ACHN (cell line): ENCODE measurements at regions not wholly inside any gene's neighbourhood (a gene's known extent, or its start where the extent isn't known, plus 50 kb on each side); places are given as distances from the start of the nearest gene placed in this dataset.
"Not testable (repeated sequence)": the region's sequence is repeated elsewhere in the genome, so short reads cannot be mapped to it uniquely, and the experiment has no call there.

Experiments used
- DNase-seq: peaks from one replicate; pipeline ENCODE4 v3.0.0-alpha.2; 2015
- in situ Hi-C: cut with HindIII; loops from 2 replicates; pipeline ENCODE4 v1.10.0; 2017; ENCODE audit warnings: low sequenced_read_pairs, low pct_ligation_motif_present, low pct_unique_long_range_greater_than_20kb

DNA sequence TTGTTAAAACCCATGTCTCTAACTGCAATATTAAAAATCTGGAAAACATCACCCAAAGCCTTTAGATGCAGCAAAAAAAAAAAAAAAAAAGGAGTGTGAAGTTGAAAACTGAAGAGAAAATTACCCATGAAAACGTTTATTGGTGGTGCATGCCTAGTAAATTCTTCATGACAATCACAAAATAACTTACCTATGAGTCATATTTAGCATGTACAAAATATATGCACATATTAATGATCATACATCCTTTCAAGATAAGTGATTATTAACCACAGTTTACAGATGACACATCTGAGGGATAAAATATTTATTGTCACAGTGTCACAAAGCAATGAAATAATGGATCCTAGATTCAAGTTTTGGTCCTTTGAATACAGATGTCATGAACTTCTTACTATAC lies 505.2 kb upstream of the NR5A2 start:
- in situ Hi-C loops = no loop called here
- peak; percentile 18 for DNase-seq

DNA sequence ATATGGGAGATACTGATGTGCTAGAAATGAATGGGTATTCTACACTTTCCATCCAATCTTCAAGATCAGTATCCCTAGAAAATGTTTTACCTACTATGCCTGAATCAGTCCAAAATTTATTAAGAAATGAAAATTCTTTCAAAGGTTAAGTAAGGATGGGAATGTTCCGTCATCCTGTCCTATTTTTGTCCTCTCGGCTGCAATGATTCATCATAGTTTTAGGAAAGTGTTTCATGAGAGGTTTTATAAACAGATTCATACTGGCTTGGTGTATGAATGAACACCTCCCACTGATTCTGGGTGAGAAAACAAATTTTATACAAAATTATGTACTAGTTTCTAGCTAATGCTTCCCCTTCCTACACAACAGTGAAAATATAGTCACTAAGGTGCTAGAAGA lies 504.6 kb upstream of the NR5A2 start:
- DNase-seq = no peak
- in situ Hi-C loops = no loop called here

DNA sequence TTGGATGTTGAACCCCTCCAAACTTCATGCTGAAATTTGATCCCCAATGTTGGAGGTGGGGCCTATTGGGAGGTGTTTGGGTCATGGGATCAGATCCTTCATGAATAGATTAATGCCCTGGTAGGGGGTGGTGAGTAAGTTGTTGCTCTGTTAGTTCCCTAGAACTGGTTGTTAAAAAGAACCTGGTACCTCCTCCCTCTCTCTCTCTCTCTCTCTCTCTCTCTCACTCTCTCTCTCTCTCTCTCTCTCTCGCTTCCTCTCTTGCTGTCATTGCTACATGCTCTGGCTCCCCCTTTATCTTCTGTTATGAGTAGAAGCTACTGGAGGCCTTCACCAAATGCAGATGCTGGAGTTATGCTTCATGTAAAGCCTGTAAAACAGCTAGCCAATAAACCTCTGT lies 498.2 kb upstream of the NR5A2 start:
- in situ Hi-C loops = no loop called here
- no peak for DNase-seq

DNA sequence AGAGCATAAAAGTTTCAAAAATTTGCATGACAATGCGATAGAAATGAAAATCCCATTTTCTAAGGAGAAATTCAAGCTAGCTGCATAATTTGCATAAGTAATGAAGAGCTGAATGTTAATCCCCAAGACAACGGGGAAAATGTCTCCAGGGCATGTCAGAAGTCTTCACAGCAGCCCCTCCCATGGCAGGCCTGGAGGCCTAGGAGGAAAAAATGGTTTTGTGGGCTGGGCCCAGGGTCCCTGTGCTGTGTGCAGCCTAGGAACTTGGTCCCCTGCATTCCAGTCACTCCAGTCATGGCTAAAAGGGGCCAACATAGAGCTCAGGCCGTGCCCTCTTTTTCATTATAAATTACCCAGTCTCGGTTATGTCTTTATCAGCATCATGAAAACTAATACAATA lies 494.1 kb upstream of the NR5A2 start:
- DNase-seq, in situ Hi-C loops: not testable (repeated sequence)

DNA sequence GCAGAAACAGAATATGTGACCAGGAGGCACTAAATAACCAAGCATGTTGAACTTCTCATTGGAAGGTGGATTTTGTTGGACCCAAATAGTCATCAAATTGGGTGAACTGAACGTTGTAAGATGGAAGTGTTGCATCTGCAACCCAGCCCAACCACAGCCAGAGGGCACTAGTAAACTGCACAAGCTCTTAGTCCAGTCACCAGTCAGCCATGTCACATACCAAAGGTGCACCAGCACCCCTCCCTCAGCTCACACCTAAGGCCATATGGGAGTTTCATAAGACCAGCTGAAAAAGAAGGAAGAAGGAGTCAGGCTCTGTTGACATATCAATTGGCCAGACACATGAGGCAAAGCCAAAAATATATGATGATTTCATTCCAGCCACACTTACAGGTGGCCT lies 481.7 kb upstream of the NR5A2 start:
- DNase-seq = peak; percentile 43

DNA sequence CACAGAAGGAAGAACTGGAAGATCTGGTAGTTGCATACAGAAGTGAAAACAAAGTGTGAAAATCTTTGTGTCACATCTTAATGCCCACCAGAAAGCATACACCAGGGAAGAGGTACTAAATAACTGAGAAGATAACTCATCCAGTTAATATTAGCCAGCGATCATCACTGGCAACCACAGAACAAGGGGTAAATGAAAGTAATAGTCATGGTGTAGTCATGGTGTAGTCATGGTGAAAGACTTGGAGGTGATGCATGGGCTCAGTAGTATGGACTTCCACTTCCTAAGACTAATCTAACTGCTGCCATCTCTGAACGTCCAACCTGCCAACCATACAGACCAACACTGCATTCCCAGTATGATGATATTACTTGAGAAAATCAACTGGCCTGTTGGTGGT lies 481.2 kb upstream of the NR5A2 start:
- in situ Hi-C loops = no loop called here

More for the DNA sequence above, 481.7 kb upstream of the NR5A2 start:
- in situ Hi-C loops = no loop called here

DNA sequence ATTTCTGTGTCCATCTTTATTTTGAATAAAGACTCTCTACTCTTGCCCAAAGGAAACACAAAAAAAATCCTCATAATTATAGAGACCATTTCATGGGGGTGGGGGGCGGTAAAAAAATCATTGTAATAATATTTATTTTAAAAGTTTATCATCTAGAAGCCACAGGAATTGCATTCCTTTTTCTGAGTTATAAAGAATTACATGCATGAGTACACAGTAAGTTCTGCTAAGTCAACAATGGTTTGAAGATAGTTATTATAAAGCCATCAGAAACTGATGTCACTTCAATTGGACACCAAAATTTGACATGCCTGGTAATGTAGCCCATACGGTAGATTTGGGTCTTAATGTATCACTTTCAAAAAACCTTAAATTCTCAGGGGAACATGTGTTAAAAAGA lies 478.1 kb upstream of the NR5A2 start:
- in situ Hi-C loops = no loop called here

More for the DNA sequence above, 481.2 kb upstream of the NR5A2 start:
- peak; percentile 49 for DNase-seq

DNA sequence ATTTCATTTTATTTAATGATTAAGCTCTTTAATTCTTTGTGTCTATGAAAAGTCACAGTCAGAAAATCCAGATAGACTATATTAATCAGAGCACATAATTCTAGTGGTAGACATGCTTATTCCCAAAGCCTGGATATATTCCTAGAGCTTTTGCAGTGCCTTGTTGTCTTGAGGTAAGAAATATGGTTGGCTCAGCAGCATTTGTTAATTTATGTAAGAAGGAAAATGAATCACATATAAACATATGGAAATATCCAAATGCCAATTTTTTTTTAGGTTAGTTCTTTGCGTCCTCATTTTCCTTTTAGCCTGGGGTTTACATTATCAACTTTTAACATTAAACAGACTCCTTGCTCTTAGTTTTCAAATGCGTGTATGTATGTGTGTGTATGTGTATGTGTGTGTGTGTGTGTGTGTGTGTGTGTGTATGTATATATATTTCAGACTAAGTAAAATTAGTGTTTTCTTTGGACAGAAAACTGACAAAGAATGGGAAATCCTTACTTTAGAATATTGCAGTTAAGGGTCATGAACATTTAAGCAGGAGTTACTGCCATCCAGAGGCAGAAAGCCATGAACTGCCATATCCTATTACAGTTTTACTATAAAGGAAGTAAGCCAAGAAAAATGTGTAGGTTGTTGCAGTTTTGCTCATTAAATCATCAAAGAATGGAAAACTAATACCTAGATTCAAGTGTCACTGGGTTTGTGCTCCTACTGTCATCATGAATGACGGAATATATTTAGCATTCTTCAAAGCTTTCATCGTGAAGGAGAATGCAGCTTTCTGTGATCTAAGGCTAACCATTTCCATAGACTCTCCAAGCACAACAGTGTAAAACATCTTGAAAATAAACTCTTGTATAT lies 477.1 kb upstream of the NR5A2 start:
- in situ Hi-C loops = no loop called here
- DNase-seq = peak; percentile 12

More for the DNA sequence above, 478.1 kb upstream of the NR5A2 start:
- no peak for DNase-seq

DNA sequence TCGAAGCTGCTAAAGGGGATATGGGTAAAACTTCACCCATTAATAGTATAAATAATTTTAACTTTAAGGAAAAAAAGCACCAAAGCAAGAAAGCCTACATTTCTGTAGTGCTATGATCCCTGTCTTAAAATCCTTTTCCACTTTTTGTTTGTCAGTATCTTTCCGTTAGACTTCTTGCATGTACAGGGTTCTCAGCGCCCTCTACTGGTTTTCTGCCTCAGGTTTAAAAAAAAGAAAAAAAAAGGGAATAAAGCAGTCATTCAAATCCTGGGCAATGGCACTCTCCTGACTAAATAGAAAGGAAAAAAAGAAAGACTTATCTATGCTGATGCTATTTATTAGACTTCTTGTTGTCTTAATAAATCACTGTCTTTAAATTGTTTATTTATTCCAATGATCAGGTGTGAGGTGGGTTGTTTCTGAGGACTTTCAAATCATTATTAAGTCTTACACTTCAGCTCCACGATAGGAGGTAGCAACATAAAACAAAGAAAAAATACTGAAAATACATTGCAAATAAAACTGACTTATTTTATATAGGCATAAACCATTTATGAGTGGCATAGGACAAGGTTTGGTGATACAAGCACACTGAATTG lies 475.4 kb upstream of the NR5A2 start:
- in situ Hi-C loops = no loop called here
- DNase-seq = peak; percentile 79

DNA sequence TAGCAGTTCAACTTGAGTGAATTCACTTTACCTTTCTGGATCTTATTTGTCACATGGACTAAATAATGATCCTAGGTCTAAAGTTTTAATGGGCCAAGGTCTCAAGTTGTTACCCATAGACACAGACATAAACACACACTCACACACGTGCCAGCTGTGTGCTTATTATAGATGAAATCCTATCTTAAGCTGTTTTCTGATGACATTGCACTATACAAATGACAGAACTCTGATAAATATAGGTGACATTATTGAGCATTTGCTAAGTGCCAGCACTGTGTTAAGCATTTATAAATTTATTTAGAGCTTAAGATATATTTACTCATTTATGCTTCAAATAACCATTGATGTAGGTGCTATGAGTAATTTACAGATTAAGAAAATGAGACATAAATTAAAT lies 474.4 kb upstream of the NR5A2 start:
- no peak for DNase-seq
- in situ Hi-C loops = no loop called here

DNA sequence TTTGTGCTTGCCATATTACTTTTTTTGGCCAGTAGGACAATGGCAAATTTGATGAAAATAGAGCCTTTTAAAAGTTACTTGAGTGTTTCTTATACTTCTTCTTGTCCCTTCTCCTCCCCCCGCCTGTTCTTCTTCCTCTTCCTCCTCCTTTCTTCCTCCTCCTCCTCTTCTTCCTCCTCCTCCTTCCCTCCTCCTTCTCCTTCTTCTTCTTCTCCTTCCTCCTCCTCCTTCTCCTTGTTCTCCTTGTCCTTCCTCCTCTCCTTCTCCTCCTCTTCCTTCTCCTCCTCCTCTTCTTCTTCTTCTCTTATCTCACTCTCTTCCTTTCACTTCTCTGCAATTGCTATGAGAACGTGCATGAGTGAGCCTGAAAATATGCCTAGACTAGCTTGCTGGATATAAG lies 466.2 kb upstream of the NR5A2 start:
- no peak for DNase-seq
- in situ Hi-C loops = no loop called here

DNA sequence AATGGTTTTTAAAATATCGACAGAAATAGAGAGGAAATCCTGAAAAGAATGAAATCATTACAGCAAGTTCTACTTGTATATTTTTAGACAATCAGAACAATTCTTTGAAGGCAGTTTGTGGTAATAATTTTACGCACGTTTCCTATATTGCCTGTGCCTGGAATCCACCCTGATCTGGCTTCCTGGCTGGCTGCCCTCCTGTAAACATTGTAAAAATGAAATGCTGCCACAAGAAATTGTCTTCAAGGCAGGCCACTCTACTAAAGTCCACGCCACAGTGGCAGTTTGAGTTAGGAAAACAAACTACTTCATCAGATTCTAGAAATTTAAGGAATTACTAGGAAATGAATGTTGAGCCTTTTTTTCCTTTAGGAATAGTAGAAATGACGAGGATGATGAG lies 454.5 kb upstream of the NR5A2 start:
- in situ Hi-C loops = no loop called here
- no peak for DNase-seq

DNA sequence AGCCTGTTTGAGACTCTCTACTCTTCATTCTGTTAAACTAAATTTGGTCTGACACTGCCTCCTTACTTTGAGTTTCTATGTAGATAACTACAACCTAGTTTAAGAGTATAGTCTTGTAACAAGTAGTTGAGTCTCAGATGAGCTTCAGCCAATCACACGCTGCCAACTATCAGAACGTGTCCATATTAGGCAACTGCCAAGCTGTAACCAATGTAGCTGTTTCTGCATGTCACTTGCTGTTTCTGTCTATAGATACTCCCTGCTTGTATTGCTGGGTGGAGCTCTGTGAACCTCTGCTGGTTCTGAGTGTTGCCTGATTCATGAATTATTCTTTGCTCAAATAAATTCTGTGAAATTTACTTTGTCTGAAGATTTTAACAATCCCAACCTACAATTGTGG lies 452.6 kb upstream of the NR5A2 start:
- in situ Hi-C loops = no loop called here
- DNase-seq = no peak

DNA sequence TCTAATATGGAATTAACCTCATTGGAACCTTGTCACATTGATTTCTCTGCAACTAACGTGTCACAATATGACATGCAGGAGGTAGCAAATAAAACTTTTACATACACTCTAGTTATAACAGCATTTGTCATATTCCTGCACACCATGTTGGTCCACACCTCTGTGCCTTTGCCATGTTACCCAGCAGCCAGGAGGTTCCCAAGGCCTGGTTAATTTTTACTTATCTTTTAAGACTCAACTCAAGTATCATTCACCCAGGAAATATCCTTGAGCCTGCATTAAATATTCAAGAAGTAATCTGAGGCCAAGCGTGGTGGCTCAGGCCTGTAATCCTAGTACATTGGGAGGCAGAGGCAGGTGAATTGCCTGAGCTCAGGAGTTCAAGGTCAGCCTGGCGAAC lies 447.2 kb upstream of the NR5A2 start:
- in situ Hi-C loops = no loop called here

DNA sequence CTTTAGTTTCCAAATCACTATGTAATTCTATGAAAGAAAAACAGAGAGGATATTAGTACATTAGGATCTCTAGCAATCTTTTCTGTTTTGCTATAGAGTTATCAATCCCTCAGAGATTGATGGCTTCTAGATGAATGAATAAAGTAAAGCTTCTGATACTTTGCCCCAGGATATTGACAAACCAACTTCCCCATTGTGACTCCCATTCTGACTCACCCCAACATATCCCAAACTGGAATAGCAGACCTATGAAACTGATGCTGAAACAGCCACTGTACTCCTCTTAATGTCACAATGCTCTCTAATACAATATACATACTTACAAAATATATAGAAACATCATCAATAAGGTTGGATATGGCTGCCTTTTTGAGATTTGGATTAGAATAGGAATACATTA lies 442.1 kb upstream of the NR5A2 start:
- no peak for DNase-seq
- in situ Hi-C loops = no loop called here

More for the DNA sequence above, 447.2 kb upstream of the NR5A2 start:
- DNase-seq = no peak

DNA sequence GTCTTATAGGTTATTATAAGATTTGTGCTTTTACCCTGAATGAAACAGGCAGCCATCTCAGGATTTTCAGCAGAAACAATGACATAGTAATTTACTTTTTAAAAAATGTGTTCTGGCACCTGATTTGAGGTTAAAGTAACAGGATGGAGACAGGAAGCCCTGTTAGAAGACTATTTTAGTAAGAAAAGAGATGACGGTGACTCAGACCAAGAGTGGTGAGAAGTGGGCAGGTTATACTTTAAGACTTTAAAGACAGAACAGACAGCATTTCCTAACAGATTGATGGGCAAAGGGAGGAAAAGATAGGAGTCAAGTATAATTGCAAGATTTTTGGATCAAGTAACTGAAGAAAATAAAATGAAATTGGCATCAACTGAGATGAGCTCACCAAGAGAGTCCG lies 436.8 kb upstream of the NR5A2 start:
- no peak for DNase-seq
- in situ Hi-C loops = no loop called here

DNA sequence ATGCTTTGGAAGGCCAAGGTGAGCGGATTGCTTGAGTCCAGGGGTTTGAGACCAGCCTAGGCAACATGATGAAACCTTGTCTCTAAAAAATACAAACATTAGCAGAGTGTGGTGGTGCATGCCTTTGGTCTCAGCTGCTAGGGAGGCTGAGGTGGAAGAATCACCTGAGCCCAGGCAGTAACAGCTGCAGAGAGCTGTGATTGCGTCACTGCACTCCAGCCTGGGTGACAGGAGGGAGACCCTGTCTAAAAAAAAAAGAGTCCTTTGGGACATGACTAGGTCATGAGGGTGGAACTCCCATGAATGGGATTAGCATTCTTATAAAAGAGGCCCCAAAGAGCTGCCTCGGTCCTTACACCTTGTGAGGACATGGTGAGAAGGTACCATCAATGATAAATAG lies 436.0 kb upstream of the NR5A2 start:
- in situ Hi-C loops = no loop called here
- DNase-seq = no peak

DNA sequence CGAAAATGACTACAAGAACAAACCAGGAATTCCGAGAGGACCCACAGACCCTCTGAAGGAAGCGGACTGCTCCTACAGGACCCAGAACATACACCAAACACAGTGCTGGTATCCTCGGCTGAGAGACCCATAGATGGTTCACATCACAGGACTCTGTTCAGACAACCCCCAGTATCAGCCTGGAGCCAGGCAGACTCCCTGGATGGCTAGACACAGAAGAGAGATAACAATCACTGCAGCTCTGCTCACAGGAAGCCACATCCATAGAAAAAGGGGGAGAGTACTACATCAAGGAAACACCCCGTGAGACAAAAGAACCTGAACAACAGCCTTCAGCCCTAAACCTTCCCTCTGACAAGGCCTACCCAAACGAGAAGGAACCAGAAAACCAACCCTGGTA lies 434.0 kb upstream of the NR5A2 start:
- in situ Hi-C loops = no loop called here
- DNase-seq = no peak

DNA sequence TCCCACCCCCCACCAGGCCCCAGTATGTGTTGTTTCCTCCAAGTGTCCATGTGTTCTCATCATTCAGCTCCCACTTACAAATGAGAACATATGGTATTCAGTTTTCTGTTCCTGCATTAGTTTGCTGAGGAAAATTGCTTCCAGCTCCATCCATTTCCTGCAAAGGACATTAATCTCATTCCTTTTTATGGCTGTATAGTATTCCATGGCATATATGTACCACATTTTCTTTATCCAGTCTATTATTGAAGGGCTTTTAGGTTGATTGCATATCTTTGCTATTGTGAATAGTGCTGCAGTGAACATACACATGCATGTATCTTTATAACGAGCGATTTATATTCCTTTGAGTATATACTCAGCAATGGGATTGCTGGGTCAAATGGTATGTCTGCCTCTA lies 431.1 kb upstream of the NR5A2 start:
- DNase-seq, in situ Hi-C loops: not testable (repeated sequence)

DNA sequence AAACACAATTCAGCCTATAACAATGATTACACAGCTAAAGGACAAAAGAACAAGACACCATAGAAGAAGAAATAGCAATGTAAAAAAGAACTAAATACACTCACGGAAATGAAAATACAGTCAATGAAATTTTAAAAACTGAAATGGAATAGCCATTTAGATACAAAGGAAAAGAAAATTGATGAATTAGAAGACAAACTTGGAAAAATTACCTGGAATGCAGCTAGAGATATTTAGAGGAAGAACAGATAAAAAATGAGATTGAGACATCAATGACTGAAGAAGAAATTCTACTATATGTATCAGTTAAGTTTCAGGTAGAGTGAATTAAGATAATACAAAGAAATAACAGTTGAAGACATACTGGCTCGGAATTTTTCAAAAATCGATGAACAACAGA lies 430.4 kb upstream of the NR5A2 start:
- no peak for DNase-seq
- in situ Hi-C loops = no loop called here
